HCT116 (cell line): ENCODE measurements at regions not wholly inside any gene's neighbourhood (a gene's known extent, or its start where the extent isn't known, plus 50 kb on each side); places are given as distances from the start of the nearest gene placed in this dataset.

Experiments used
- ATAC-seq: fragments of 200-7000 bp; cut with Tn5 transposase; 2 replicates; pipeline ENCODE4 v1.9.1; 2020; ENCODE audit warnings: mild to moderate bottlenecking, moderate library complexity
- BruUV-seq: library from RNA; stranded (reverse); fragments of 400-500 nt; replicated peaks from 2 replicates; lab custom pipeline; 2021; lab: Mats Ljungman, UMichigan
- CTCF ChIA-PET: fragments of 300-600 bp; sonication (Branson Sonifier 250); formaldehyde crosslinking; loops from one replicate; lab custom pipeline; 2021; ENCODE audit warnings: antibody characterized with exemption; lab: Charles Lee
- POLR2A ChIA-PET: fragments of 300-600, 350-600 bp; sonication (Branson Sonifier 250); formaldehyde crosslinking; loops from one replicate; lab custom pipeline; 2021; ENCODE audit warnings: antibody characterized with exemption; lab: Charles Lee
- RAD21 ChIA-PET, 2 experiments: fragments of 300-600 bp; sonication (Branson Sonifier 250); formaldehyde crosslinking; loops; one replicate each; lab custom pipeline; 2023; ENCODE audit warnings: low total read pairs in 2 of 2; ENCODE audit not compliant: uncharacterized antibody in 2 of 2, unreplicated experiment in 2 of 2, low non-redundant PET in 1 of 2; lab: Charles Lee
- DNase-seq: peaks from one replicate; pipeline ENCODE4 v3.0.0-alpha.2; 2010; ENCODE audit warnings: low read depth, low spot score
- H2AFZ ChIP-seq: fragments of 200-600 bp; shearing (Covaris generic), sonication (generic); 2 replicates; pipeline ENCODE4 v1.6.1; 2017; ENCODE audit warnings: low read depth, mixed run types, mixed read lengths, antibody characterized with exemption, low read length; ENCODE audit not compliant: poor library complexity, severe bottlenecking
- H3K27ac ChIP-seq: 2 replicates; pipeline ENCODE4 v1.5.1; 2012; ENCODE audit warnings: low read depth, low read length
- H3K27me3 ChIP-seq: fragments of 200-600 bp; sonication (generic); 2 replicates; pipeline ENCODE4 v1.6.1; 2016; ENCODE audit warnings: mixed run types, low read length, mixed read lengths; ENCODE audit not compliant: insufficient read depth
- H3K36me3 ChIP-seq, 2 experiments: fragments of 200-500 bp in 1 of 2; fragments of 200-600 bp in 1 of 2; sonication (Bioruptor generic) in 1 of 2; sonication (generic) in 1 of 2; 2 replicates each; pipeline versions ENCODE4 v1.5.1 to v1.6.1; 2014 to 2016; ENCODE audit warnings: low read length in 2 of 2, inconsistent platforms in 1 of 2, mixed read lengths in 1 of 2, mixed run types in 1 of 2; ENCODE audit not compliant: insufficient read depth in 2 of 2, control insufficient read depth in 1 of 2
- H3K4me1 ChIP-seq, 2 experiments: fragments of 200-600 bp in 1 of 2; sonication (generic) in 1 of 2; 2 replicates each; pipeline versions ENCODE4 v1.5.1 to v1.6.1; 2012 to 2017; ENCODE audit warnings: low read length in 2 of 2, inconsistent platforms in 1 of 2, mild to moderate bottlenecking in 1 of 2, mixed read lengths in 1 of 2, mixed run types in 1 of 2, moderate library complexity in 1 of 2; ENCODE audit not compliant: insufficient read depth in 2 of 2, control insufficient read depth in 1 of 2
- H3K4me2 ChIP-seq: fragments of 200-600 bp; sonication (generic); 2 replicates; pipeline ENCODE4 v1.6.1; 2017; ENCODE audit warnings: mixed run types, low read length, mixed read lengths
- H3K4me3 ChIP-seq, 2 experiments: fragments of 200-600 bp in 1 of 2; sonication (generic) in 1 of 2; replicated peaks in 1 of 2; 2 replicates each; pipeline ENCODE4 v1.5.1; 2011 to 2016; ENCODE audit warnings: low read length in 2 of 2, control low read depth in 1 of 2, low read depth in 1 of 2, mild to moderate bottlenecking in 1 of 2, mixed read lengths in 1 of 2, mixed run types in 1 of 2
- H3K79me2 ChIP-seq: fragments of 200-600 bp; sonication (generic); 2 replicates; pipeline ENCODE4 v1.6.1; 2017; ENCODE audit warnings: mild to moderate bottlenecking, mixed run types, low read length, moderate library complexity, mixed read lengths; ENCODE audit not compliant: insufficient read depth
- H3K9ac ChIP-seq: fragments of 200-600 bp; sonication (generic); 2 replicates; pipeline ENCODE4 v1.6.1; 2016; ENCODE audit warnings: low read length, mixed read lengths
- H3K9me2 ChIP-seq: fragments of 200-600 bp; sonication (generic), shearing (Covaris generic); 2 replicates; pipeline ENCODE4 v1.6.1; 2017; ENCODE audit warnings: mixed run types, mild to moderate bottlenecking, moderate library complexity; ENCODE audit not compliant: insufficient read depth
- H3K9me3 ChIP-seq, 2 experiments: fragments of 200-500 bp in 1 of 2; fragments of 200-600 bp in 1 of 2; sonication (Bioruptor generic) in 1 of 2; sonication (generic) in 1 of 2; 2 replicates each; pipeline ENCODE4 v1.6.1; 2014 to 2017; ENCODE audit warnings: low read length in 2 of 2, mixed read lengths in 2 of 2, inconsistent platforms in 1 of 2, low read depth in 1 of 2, mild to moderate bottlenecking in 1 of 2, mixed run types in 1 of 2, moderate library complexity in 1 of 2; ENCODE audit not compliant: control insufficient read depth in 1 of 2, insufficient read depth in 1 of 2
- H4K20me1 ChIP-seq: fragments of 200-600 bp; sonication (generic), shearing (Covaris generic); 2 replicates; pipeline ENCODE4 v1.6.1; 2017; ENCODE audit warnings: mixed run types, mild to moderate bottlenecking, moderate library complexity; ENCODE audit not compliant: insufficient read depth
- CEBPB ChIP-seq: IDR thresholded peaks from 2 replicates; pipeline ENCODE4 v1.6.1; 2012; ENCODE audit warnings: low read depth
- ELF1 ChIP-seq: IDR thresholded peaks from 2 replicates; pipeline ENCODE4 v1.6.1; 2012; ENCODE audit warnings: low read depth, borderline replicate concordance
- EZH2phosphoT487 ChIP-seq: fragments of 200-600 bp; IDR thresholded peaks from 2 replicates; pipeline ENCODE4 v1.6.1; 2018; ENCODE audit warnings: antibody characterized with exemption, borderline replicate concordance
- FOSL1 ChIP-seq: IDR thresholded peaks from 2 replicates; pipeline ENCODE4 v1.6.1; 2012; ENCODE audit warnings: low read depth
- SRF ChIP-seq: IDR thresholded peaks from 2 replicates; pipeline ENCODE4 v1.6.1; 2012; ENCODE audit warnings: low read depth
- TCF7L2 ChIP-seq: IDR thresholded peaks from 2 replicates; pipeline ENCODE4 v1.7.0; 2011; ENCODE audit warnings: borderline replicate concordance, inconsistent platforms; ENCODE audit not compliant: insufficient read depth, insufficient read length; ENCODE audit errors: extremely low read depth
- YY1 ChIP-seq: IDR thresholded peaks from 2 replicates; pipeline ENCODE4 v1.6.1; 2011; ENCODE audit warnings: low read length, low read depth, moderate library complexity, mild to moderate bottlenecking; ENCODE audit not compliant: insufficient replicate concordance; ENCODE audit errors: extremely low read depth
- ZNF274 ChIP-seq: fragments of 200-500 bp; sonication (Bioruptor generic); IDR thresholded peaks from 2 replicates; pipeline ENCODE4 v1.6.1; 2014; ENCODE audit warnings: mild to moderate bottlenecking, low read depth, low read length, inconsistent platforms
- intact Hi-C: fragments of 100-400 bp; cut with micrococcal nuclease; formaldehyde crosslinking; loops from 2 replicates; pipeline ENCODE4 v1.10.0; 2022
- TF ChIP-seq, protein P1 (sequence below): IDR thresholded peaks from 2 replicates; pipeline ENCODE4 v1.6.1; 2012
- TF ChIP-seq, protein P2 (sequence below), 3 experiments: fragments of 200-600 bp in 1 of 3; sonication (generic) in 1 of 3; IDR thresholded peaks in 2 of 3; conservative IDR thresholded peaks in 1 of 3; 2 replicates each; pipeline ENCODE4 v1.5.1; 2012 to 2017; ENCODE audit warnings: low read depth in 2 of 3, low read length in 2 of 3, antibody characterized with exemption in 1 of 3, borderline replicate concordance in 1 of 3, control low read depth in 1 of 3, mild to moderate bottlenecking in 1 of 3, mixed read lengths in 1 of 3, mixed run types in 1 of 3, moderate library complexity in 1 of 3; ENCODE audit not compliant: insufficient read depth in 1 of 3
- TF ChIP-seq, protein P3 (sequence below): IDR thresholded peaks from 2 replicates; pipeline ENCODE4 v1.6.1; 2011; ENCODE audit warnings: mild to moderate bottlenecking, low read length, moderate library complexity; ENCODE audit not compliant: insufficient replicate concordance; ENCODE audit errors: extremely low read depth

DNA sequence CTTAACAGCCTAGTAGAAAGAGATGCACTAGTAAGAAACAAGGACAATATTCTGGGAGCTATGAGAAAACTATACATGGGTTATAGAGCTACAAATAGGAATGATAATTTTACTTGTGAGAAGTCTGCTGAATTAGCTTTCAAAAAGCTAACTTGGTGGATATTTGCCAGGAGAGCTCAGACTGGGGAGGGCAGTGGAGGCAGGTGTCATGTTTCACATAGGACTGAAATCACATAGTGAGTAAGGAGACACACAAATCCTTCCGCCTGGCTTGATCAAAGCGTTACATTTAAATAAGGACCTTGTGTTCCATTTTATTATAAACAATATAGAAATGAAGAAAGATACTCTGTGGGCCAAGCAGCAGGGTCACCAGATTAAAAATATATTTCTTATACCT, 235.0 kb downstream of the ISL1 start:
- TF ChIP-seq, protein P1, sequence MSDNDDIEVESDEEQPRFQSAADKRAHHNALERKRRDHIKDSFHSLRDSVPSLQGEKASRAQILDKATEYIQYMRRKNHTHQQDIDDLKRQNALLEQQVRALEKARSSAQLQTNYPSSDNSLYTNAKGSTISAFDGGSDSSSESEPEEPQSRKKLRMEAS: no peak
- TF ChIP-seq ELF1 (no peak), EZH2phosphoT487 (no peak), FOSL1 (no peak), ZNF274 (no peak), CEBPB (no peak), YY1 (no peak), SRF (no peak), TCF7L2 (no peak)
- TF ChIP-seq, protein P2, sequence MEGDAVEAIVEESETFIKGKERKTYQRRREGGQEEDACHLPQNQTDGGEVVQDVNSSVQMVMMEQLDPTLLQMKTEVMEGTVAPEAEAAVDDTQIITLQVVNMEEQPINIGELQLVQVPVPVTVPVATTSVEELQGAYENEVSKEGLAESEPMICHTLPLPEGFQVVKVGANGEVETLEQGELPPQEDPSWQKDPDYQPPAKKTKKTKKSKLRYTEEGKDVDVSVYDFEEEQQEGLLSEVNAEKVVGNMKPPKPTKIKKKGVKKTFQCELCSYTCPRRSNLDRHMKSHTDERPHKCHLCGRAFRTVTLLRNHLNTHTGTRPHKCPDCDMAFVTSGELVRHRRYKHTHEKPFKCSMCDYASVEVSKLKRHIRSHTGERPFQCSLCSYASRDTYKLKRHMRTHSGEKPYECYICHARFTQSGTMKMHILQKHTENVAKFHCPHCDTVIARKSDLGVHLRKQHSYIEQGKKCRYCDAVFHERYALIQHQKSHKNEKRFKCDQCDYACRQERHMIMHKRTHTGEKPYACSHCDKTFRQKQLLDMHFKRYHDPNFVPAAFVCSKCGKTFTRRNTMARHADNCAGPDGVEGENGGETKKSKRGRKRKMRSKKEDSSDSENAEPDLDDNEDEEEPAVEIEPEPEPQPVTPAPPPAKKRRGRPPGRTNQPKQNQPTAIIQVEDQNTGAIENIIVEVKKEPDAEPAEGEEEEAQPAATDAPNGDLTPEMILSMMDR (IDR thresholded peaks at IDR 0.05 in 2 of 3, conservative IDR thresholded peaks at IDR 0.05 in 1 of 3; ENCODE audit: borderline replicate concordance in 1 of 3, insufficient read depth in 1 of 3, low read depth in 2 of 3, low read length in 2 of 3): no peak
- TF ChIP-seq, protein P3, sequence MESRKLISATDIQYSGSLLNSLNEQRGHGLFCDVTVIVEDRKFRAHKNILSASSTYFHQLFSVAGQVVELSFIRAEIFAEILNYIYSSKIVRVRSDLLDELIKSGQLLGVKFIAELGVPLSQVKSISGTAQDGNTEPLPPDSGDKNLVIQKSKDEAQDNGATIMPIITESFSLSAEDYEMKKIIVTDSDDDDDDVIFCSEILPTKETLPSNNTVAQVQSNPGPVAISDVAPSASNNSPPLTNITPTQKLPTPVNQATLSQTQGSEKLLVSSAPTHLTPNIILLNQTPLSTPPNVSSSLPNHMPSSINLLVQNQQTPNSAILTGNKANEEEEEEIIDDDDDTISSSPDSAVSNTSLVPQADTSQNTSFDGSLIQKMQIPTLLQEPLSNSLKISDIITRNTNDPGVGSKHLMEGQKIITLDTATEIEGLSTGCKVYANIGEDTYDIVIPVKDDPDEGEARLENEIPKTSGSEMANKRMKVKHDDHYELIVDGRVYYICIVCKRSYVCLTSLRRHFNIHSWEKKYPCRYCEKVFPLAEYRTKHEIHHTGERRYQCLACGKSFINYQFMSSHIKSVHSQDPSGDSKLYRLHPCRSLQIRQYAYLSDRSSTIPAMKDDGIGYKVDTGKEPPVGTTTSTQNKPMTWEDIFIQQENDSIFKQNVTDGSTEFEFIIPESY: no peak
- TF ChIP-seq, all 23 proteins: peak for 0
- CTCF ChIA-PET: no interaction called here
- POLR2A ChIA-PET: no interaction called here
- no peaks in the 10 kb centered on the region for H3K27me3 ChIP-seq
- no peaks in the 10 kb centered on the region for H3K9me3 ChIP-seq
- no peak for DNase-seq
- H4K20me1 ChIP-seq: no peaks in the 10 kb centered on the region
- RAD21 ChIA-PET: no interaction called here
- H3K9me2 ChIP-seq: no peaks in the 10 kb centered on the region
- BruUV-seq: no TSS peak
- no peaks in the 10 kb centered on the region for H3K4me1 ChIP-seq
- no peak overlapping the region for H3K9ac ChIP-seq
- no peak for ATAC-seq
- no peak overlapping the region for H2AFZ ChIP-seq
- H3K36me3 ChIP-seq: no peaks in the 10 kb centered on the region
- H3K27ac ChIP-seq: no peak overlapping the region
- H3K4me3 ChIP-seq: no peak overlapping the region
- H3K4me2 ChIP-seq: no peak overlapping the region
- H3K79me2 ChIP-seq: no peaks in the 10 kb centered on the region
- intact Hi-C loops: no loop called here
